Astrocyte (in vitro differentiated cells and primary cell): ENCODE measurements at regions not wholly inside any gene's neighbourhood (a gene's known extent, or its start where the extent isn't known, plus 50 kb on each side); places are given as distances from the start of the nearest gene placed in this dataset.

Source experiments
- DNase-seq: peaks from one replicate; pipeline ENCODE4 v3.0.0-alpha.2; 2010; ENCODE audit warnings: low read depth
- FAIRE-seq: peaks from 2 replicates; lab custom pipeline; 2011; peaks lifted over from hg19 to GRCh38; lab: Jason Lieb, UNC
- H2AFZ ChIP-seq: 2 replicates; pipeline ENCODE4 v1.6.0; 2012; ENCODE audit warnings: low read depth, low read length, inconsistent platforms
- H3K27ac ChIP-seq: 2 replicates; pipeline ENCODE4 v1.5.1; 2011; ENCODE audit warnings: low read depth, low read length, inconsistent platforms
- H3K27me3 ChIP-seq: 2 replicates; pipeline ENCODE4 v1.6.0; 2011; ENCODE audit warnings: low read length, inconsistent platforms; ENCODE audit not compliant: insufficient read depth
- H3K36me3 ChIP-seq: 2 replicates; pipeline ENCODE4 v1.5.1; 2011; ENCODE audit warnings: low read length, inconsistent platforms; ENCODE audit not compliant: insufficient read depth
- H3K4me1 ChIP-seq: 2 replicates; pipeline ENCODE4 v1.5.1; 2011; ENCODE audit warnings: low read length, inconsistent platforms; ENCODE audit not compliant: insufficient read depth
- H3K4me2 ChIP-seq: 2 replicates; pipeline ENCODE4 v1.6.0; 2012; ENCODE audit warnings: low read length, inconsistent platforms
- H3K4me3 ChIP-seq: 2 replicates; pipeline ENCODE4 v1.5.1; 2011; ENCODE audit warnings: low read depth, mild to moderate bottlenecking, low read length, inconsistent platforms; ENCODE audit not compliant: insufficient read depth
- H3K79me2 ChIP-seq: 2 replicates; pipeline ENCODE4 v1.6.0; 2012; ENCODE audit warnings: mild to moderate bottlenecking, low read length, inconsistent platforms; ENCODE audit not compliant: insufficient read depth
- H3K9ac ChIP-seq: 2 replicates; pipeline ENCODE4 v1.6.0; 2012; ENCODE audit warnings: mild to moderate bottlenecking, low read length, inconsistent platforms
- H3K9me3 ChIP-seq: 2 replicates; pipeline ENCODE4 v1.5.1; 2012; ENCODE audit warnings: low read depth, mild to moderate bottlenecking, low read length, inconsistent platforms; ENCODE audit not compliant: insufficient read depth
- H4K20me1 ChIP-seq: 2 replicates; pipeline ENCODE4 v1.6.0; 2012; ENCODE audit warnings: low read length, inconsistent platforms; ENCODE audit not compliant: insufficient read depth
- H3K27ac Mint-ChIP-seq: one replicate; pipeline ENCODE4 v1.8.0; 2021; ENCODE audit warnings: mild to moderate bottlenecking, mixed read lengths; ENCODE audit not compliant: unreplicated experiment
- H3K27me3 Mint-ChIP-seq: one replicate; pipeline ENCODE4 v1.8.0; 2021; ENCODE audit warnings: low read depth, mixed read lengths; ENCODE audit not compliant: unreplicated experiment
- H3K36me3 Mint-ChIP-seq: one replicate; pipeline ENCODE4 v1.8.0; 2021; ENCODE audit warnings: low read depth, mixed read lengths; ENCODE audit not compliant: unreplicated experiment
- H3K4me1 Mint-ChIP-seq: one replicate; pipeline ENCODE4 v1.8.0; 2021; ENCODE audit warnings: low read depth, mixed read lengths; ENCODE audit not compliant: unreplicated experiment
- H3K4me3 Mint-ChIP-seq: one replicate; pipeline ENCODE4 v1.8.0; 2021; ENCODE audit warnings: mild to moderate bottlenecking, moderate library complexity, mixed read lengths; ENCODE audit not compliant: unreplicated experiment
- H3K9me3 Mint-ChIP-seq: one replicate; pipeline ENCODE4 v1.8.0; 2021; ENCODE audit warnings: mild to moderate bottlenecking, mixed read lengths; ENCODE audit not compliant: unreplicated experiment
- CTCF ChIP-seq: IDR thresholded peaks from 2 replicates; pipeline ENCODE4 v1.5.1; 2011; ENCODE audit warnings: low read depth, mild to moderate bottlenecking, inconsistent platforms, low read length, moderate library complexity; ENCODE audit not compliant: insufficient read depth
- EZH2 ChIP-seq: IDR thresholded peaks from 2 replicates; pipeline ENCODE4 v1.6.1; 2012; ENCODE audit warnings: mild to moderate bottlenecking, low read length, inconsistent platforms; ENCODE audit not compliant: insufficient read depth

GRCh38 chr11:131121426-131122333 is 205.4 kb upstream of the SNX19 start:
- H3K4me2 ChIP-seq, result no peak overlapping the region
- H3K36me3 Mint-ChIP-seq, result no peaks in the 10 kb centered on the region
- peaks cover 7% of the 10 kb centered on the region for H3K4me1 Mint-ChIP-seq
- H3K9me3 Mint-ChIP-seq, result peaks cover 2% of the 10 kb centered on the region
- no peaks in the 10 kb centered on the region for H3K27me3 ChIP-seq
- H3K4me3 ChIP-seq, result no peak overlapping the region
- no peaks in the 10 kb centered on the region for H3K9me3 ChIP-seq
- no peak for DNase-seq
- no peak overlapping the region for H3K9ac ChIP-seq
- H3K4me1 ChIP-seq, result no peaks in the 10 kb centered on the region
- no peak overlapping the region for H3K27ac ChIP-seq
- H3K27ac Mint-ChIP-seq, result no peak overlapping the region
- H3K4me3 Mint-ChIP-seq, result no peak overlapping the region
- H4K20me1 ChIP-seq, result no peaks in the 10 kb centered on the region
- no peak overlapping the region for H2AFZ ChIP-seq
- TF ChIP-seq CTCF (no peak), EZH2 (no peak)
- H3K27me3 Mint-ChIP-seq, result peaks cover 10% of the 10 kb centered on the region
- H3K36me3 ChIP-seq, result no peaks in the 10 kb centered on the region
- no peaks in the 10 kb centered on the region for H3K79me2 ChIP-seq
- FAIRE-seq, result no peak

GRCh38 chr11:131122448-131122847 is 206.2 kb upstream of the SNX19 start:
- H3K4me3 Mint-ChIP-seq, result no peak overlapping the region
- H3K4me1 ChIP-seq, result no peaks in the 10 kb centered on the region
- no peak overlapping the region for H2AFZ ChIP-seq
- H3K27me3 Mint-ChIP-seq, result peaks cover 10% of the 10 kb centered on the region
- H3K9me3 Mint-ChIP-seq, result peaks cover 4% of the 10 kb centered on the region
- no peaks in the 10 kb centered on the region for H4K20me1 ChIP-seq
- no peaks in the 10 kb centered on the region for H3K36me3 ChIP-seq
- DNase-seq, result no peak
- H3K27me3 ChIP-seq, result no peaks in the 10 kb centered on the region
- no peak overlapping the region for H3K4me3 ChIP-seq
- H3K4me2 ChIP-seq, result no peak overlapping the region
- no peaks in the 10 kb centered on the region for H3K79me2 ChIP-seq
- peaks cover 7% of the 10 kb centered on the region for H3K4me1 Mint-ChIP-seq
- no peak for FAIRE-seq
- H3K9me3 ChIP-seq, result no peaks in the 10 kb centered on the region
- no peak overlapping the region for H3K9ac ChIP-seq
- no peak overlapping the region for H3K27ac ChIP-seq
- no peaks in the 10 kb centered on the region for H3K36me3 Mint-ChIP-seq
- TF ChIP-seq CTCF (no peak), EZH2 (no peak)
- H3K27ac Mint-ChIP-seq, result no peak overlapping the region

GRCh38 chr11:131129474-131129873 is 213.2 kb upstream of the SNX19 start:
- no peaks in the 10 kb centered on the region for H4K20me1 ChIP-seq
- no peak overlapping the region for H2AFZ ChIP-seq
- no peak overlapping the region for H3K4me2 ChIP-seq
- H3K4me1 ChIP-seq, result no peaks in the 10 kb centered on the region
- Mint-ChIP-seq H3K36me3 (no peaks in the 10 kb centered on the region), H3K9me3 (peaks cover 19% of the 10 kb centered on the region), H3K27me3 (peaks cover 16% of the 10 kb centered on the region), H3K27ac (no peak overlapping the region), H3K4me3 (no peak overlapping the region), H3K4me1 (no peaks in the 10 kb centered on the region)
- DNase-seq (no peak), FAIRE-seq (no peak)
- H3K9me3 ChIP-seq, result no peaks in the 10 kb centered on the region
- no peaks in the 10 kb centered on the region for H3K27me3 ChIP-seq
- no peak overlapping the region for H3K9ac ChIP-seq
- H3K27ac ChIP-seq, result no peak overlapping the region
- H3K4me3 ChIP-seq, result no peak overlapping the region
- H3K79me2 ChIP-seq, result no peaks in the 10 kb centered on the region
- H3K36me3 ChIP-seq, result no peaks in the 10 kb centered on the region
- no peak for TF ChIP-seq CTCF
